ENCODE measurements at regions not wholly inside any gene's neighbourhood (a gene's known extent, or its start where the extent isn't known, plus 50 kb on each side); places are given as distances from the start of the nearest gene placed in this dataset.

- Histone ChIP-seq H3K36me3 (no peaks in the 10 kb centered on the region), H3K27ac (no peak overlapping the region), H3K4me3 (no peak overlapping the region), H3K9me3 (no peaks in the 10 kb centered on the region), H3K4me1 (no peaks in the 10 kb centered on the region), H3K27me3 (no peaks in the 10 kb centered on the region)
- TF ChIP-seq CTCF (IDR thresholded peaks at IDR 0.05): no peak
- intact Hi-C loops (cut with DNase I): no loop called here
- DNase-seq (ENCODE audit: low spot score in 2 of 2): no peak
These were observed 396.4 kb downstream of the CDK5RAP2 start for GRCh38 chr9:120183615-120184014.

GRCh38 chr9:120182011-120182410, 398.0 kb downstream of the CDK5RAP2 start:
- TF ChIP-seq CTCF (IDR thresholded peaks at IDR 0.05): no peak
- Histone ChIP-seq H3K4me3 (no peak overlapping the region), H3K27me3 (no peaks in the 10 kb centered on the region), H3K36me3 (no peaks in the 10 kb centered on the region), H3K27ac (no peak overlapping the region), H3K4me1 (no peaks in the 10 kb centered on the region), H3K9me3 (no peaks in the 10 kb centered on the region)
- no peak for DNase-seq (ENCODE audit: low spot score in 2 of 2)
- intact Hi-C loops (cut with DNase I): no loop called here

- TF ChIP-seq CTCF (IDR thresholded peaks at IDR 0.05): no peak
- H3K4me3 ChIP-seq: no peak overlapping the region
- no peaks in the 10 kb centered on the region for H3K36me3 ChIP-seq
- H3K4me1 ChIP-seq: no peaks in the 10 kb centered on the region
- H3K9me3 ChIP-seq: no peaks in the 10 kb centered on the region
- H3K27me3 ChIP-seq: no peaks in the 10 kb centered on the region
- no peak overlapping the region for H3K27ac ChIP-seq
- DNase-seq (ENCODE audit: low spot score in 2 of 2): no peak
- intact Hi-C loops (cut with DNase I): no loop called here
These were observed 402.8 kb downstream of the CDK5RAP2 start for GRCh38 chr9:120177121-120177520.

GRCh38 chr9:120175031-120175430, 404.9 kb downstream of the CDK5RAP2 start:
- no peaks in the 10 kb centered on the region for H3K36me3 ChIP-seq
- no peak for TF ChIP-seq CTCF (IDR thresholded peaks at IDR 0.05)

GRCh38 chr9:120161776-120162175, 418.2 kb downstream of the CDK5RAP2 start:
- Histone ChIP-seq H3K27me3 (no peaks in the 10 kb centered on the region), H3K4me3 (no peak overlapping the region), H3K36me3 (no peaks in the 10 kb centered on the region), H3K4me1 (no peaks in the 10 kb centered on the region), H3K9me3 (no peaks in the 10 kb centered on the region), H3K27ac (no peak overlapping the region)
- DNase-seq (ENCODE audit: low spot score in 2 of 2): no peak
- no peak for TF ChIP-seq CTCF (IDR thresholded peaks at IDR 0.05)
- intact Hi-C loops (cut with DNase I): no loop called here

More at GRCh38 chr9:120175031-120175430, 404.9 kb downstream of the CDK5RAP2 start:
- Histone ChIP-seq H3K4me1 (no peaks in the 10 kb centered on the region), H3K4me3 (no peak overlapping the region), H3K9me3 (no peaks in the 10 kb centered on the region), H3K27ac (no peak overlapping the region), H3K27me3 (no peaks in the 10 kb centered on the region)
- intact Hi-C loops (cut with DNase I): no loop called here
- no peak for DNase-seq (ENCODE audit: low spot score in 2 of 2)

GRCh38 chr9:120158221-120158620, 421.7 kb downstream of the CDK5RAP2 start:
- Histone ChIP-seq H3K9me3 (no peaks in the 10 kb centered on the region), H3K4me1 (no peaks in the 10 kb centered on the region), H3K36me3 (no peaks in the 10 kb centered on the region), H3K27me3 (no peaks in the 10 kb centered on the region), H3K27ac (no peak overlapping the region), H3K4me3 (no peak overlapping the region)
- no peak for DNase-seq (ENCODE audit: low spot score in 2 of 2)
- TF ChIP-seq CTCF (IDR thresholded peaks at IDR 0.05): no peak
- intact Hi-C loops (cut with DNase I): no loop called here

Data from ascending aorta (tissue), 2 donors.